DOHH2 (cell line): ENCODE measurements at regions not wholly inside any gene's neighbourhood (a gene's known extent, or its start where the extent isn't known, plus 50 kb on each side); places are given as distances from the start of the nearest gene placed in this dataset.

Source experiments
- H3F3A ChIP-seq: fragments of 200-600 bp; sonication (generic), shearing (Covaris generic); 2 replicates; pipeline ENCODE4 v1.6.0; 2016; ENCODE audit warnings: antibody characterized with exemption, mild to moderate bottlenecking; ENCODE audit not compliant: control insufficient read depth, insufficient read depth
- H3K27ac ChIP-seq: fragments of 200-600 bp; sonication (generic); 2 replicates; pipeline ENCODE4 v1.5.1; 2014; ENCODE audit warnings: low read depth, mild to moderate bottlenecking, low read length, moderate library complexity
- H3K27me3 ChIP-seq: fragments of 200-600 bp; sonication (generic); 2 replicates; pipeline ENCODE4 v1.6.1; 2014; ENCODE audit warnings: mild to moderate bottlenecking, low read length, mixed read lengths; ENCODE audit not compliant: control insufficient read depth
- H3K36me3 ChIP-seq: fragments of 200-600 bp; sonication (generic); 2 replicates; pipeline ENCODE4 v1.6.1; 2014; ENCODE audit warnings: mild to moderate bottlenecking, low read length, moderate library complexity, mixed read lengths; ENCODE audit not compliant: control insufficient read depth
- H3K4me1 ChIP-seq: fragments of 200-600 bp; sonication (generic); 2 replicates; pipeline ENCODE4 v1.6.1; 2014; ENCODE audit warnings: mild to moderate bottlenecking, low read length, mixed read lengths; ENCODE audit not compliant: control insufficient read depth
- H3K4me2 ChIP-seq: fragments of 200-600 bp; sonication (generic); 2 replicates; pipeline ENCODE4 v1.6.0; 2014; ENCODE audit warnings: mild to moderate bottlenecking, low read length, moderate library complexity
- H3K4me3 ChIP-seq: fragments of 200-600 bp; sonication (generic); 2 replicates; pipeline ENCODE4 v1.5.1; 2014; ENCODE audit warnings: mild to moderate bottlenecking, low read length, mixed read lengths
- H3K79me2 ChIP-seq: fragments of 200-600 bp; sonication (generic); 2 replicates; pipeline ENCODE4 v1.6.1; 2014; ENCODE audit warnings: mild to moderate bottlenecking, low read length, mixed read lengths; ENCODE audit not compliant: control insufficient read depth
- H3K9me2 ChIP-seq: fragments of 200-600 bp; sonication (generic); replicated peaks from 2 replicates; pipeline ENCODE4 v1.6.1; 2014; ENCODE audit warnings: mild to moderate bottlenecking, low read length, mixed read lengths; ENCODE audit not compliant: control insufficient read depth
- H3K9me3 ChIP-seq: fragments of 200-600 bp; sonication (generic); 2 replicates; pipeline ENCODE4 v1.6.1; 2014; ENCODE audit warnings: antibody characterized with exemption, low read length, mixed read lengths; ENCODE audit not compliant: control insufficient read depth, insufficient read depth
- H4K20me1 ChIP-seq: fragments of 200-600 bp; sonication (generic); 2 replicates; pipeline ENCODE4 v1.6.0; 2014; ENCODE audit warnings: low read depth, mild to moderate bottlenecking, antibody characterized with exemption, low read length, moderate library complexity; ENCODE audit not compliant: control insufficient read depth, insufficient read depth
- EZH2phosphoT487 ChIP-seq: fragments of 200-600 bp; sonication (generic); IDR thresholded peaks from 2 replicates; pipeline ENCODE4 v1.6.1; 2017; ENCODE audit warnings: borderline replicate concordance, mild to moderate bottlenecking, antibody characterized with exemption, low read length, moderate library complexity, mixed read lengths
- TF ChIP-seq, protein P1 (sequence below): fragments of 200-600 bp; sonication (generic); IDR thresholded peaks from one replicate; pipeline ENCODE4 v1.5.1; 2014; ENCODE audit warnings: antibody characterized with exemption, mild to moderate bottlenecking, low read depth, low read length; ENCODE audit not compliant: poor library complexity, severe bottlenecking

DNA sequence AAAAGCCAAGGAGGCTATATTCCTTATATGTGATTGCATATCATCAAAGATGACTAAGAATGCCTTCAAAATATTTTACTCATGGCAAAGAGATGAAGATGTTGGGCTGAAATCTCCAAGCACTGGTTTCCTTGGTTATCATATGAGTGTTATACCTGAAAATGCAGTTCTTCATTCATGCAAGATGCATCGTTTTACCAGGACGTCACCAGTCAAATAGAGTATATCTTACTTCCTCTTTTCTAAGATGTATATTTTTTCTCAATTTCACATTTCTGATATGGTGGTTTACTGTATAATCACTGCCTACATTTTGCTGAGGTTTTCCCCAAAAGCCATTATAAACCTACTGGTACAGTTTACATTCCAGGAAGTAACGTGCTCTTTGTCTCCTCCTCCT is 1085.7 kb downstream of the NCAM2 start:
- Histone ChIP-seq H3K27ac (no peak overlapping the region), H3K9me2 (no peaks in the 10 kb centered on the region), H3F3A (no peaks in the 10 kb centered on the region), H3K4me1 (no peaks in the 10 kb centered on the region), H3K27me3 (no peaks in the 10 kb centered on the region), H3K79me2 (no peaks in the 10 kb centered on the region), H3K4me3 (no peak overlapping the region), H3K9me3 (0 out of 2 replicates have a peak, but pooled peaks cover 2% of the 10 kb centered on the region), H3K36me3 (no peaks in the 10 kb centered on the region), H3K4me2 (no peak overlapping the region), H4K20me1 (no peaks in the 10 kb centered on the region)
- no peak for TF ChIP-seq EZH2phosphoT487
- TF ChIP-seq, protein P1, sequence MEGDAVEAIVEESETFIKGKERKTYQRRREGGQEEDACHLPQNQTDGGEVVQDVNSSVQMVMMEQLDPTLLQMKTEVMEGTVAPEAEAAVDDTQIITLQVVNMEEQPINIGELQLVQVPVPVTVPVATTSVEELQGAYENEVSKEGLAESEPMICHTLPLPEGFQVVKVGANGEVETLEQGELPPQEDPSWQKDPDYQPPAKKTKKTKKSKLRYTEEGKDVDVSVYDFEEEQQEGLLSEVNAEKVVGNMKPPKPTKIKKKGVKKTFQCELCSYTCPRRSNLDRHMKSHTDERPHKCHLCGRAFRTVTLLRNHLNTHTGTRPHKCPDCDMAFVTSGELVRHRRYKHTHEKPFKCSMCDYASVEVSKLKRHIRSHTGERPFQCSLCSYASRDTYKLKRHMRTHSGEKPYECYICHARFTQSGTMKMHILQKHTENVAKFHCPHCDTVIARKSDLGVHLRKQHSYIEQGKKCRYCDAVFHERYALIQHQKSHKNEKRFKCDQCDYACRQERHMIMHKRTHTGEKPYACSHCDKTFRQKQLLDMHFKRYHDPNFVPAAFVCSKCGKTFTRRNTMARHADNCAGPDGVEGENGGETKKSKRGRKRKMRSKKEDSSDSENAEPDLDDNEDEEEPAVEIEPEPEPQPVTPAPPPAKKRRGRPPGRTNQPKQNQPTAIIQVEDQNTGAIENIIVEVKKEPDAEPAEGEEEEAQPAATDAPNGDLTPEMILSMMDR, result no peak

- H4K20me1 ChIP-seq, result no peaks in the 10 kb centered on the region
- no peaks in the 10 kb centered on the region for H3K4me1 ChIP-seq
- H3K4me2 ChIP-seq, result no peak overlapping the region
- no peak overlapping the region for H3K27ac ChIP-seq
- H3F3A ChIP-seq, result no peaks in the 10 kb centered on the region
- H3K9me2 ChIP-seq, result no peaks in the 10 kb centered on the region
- no peak overlapping the region for H3K4me3 ChIP-seq
- no peaks in the 10 kb centered on the region for H3K27me3 ChIP-seq
- H3K79me2 ChIP-seq, result no peaks in the 10 kb centered on the region
- TF ChIP-seq, protein P1, result no peak
- no peak for TF ChIP-seq EZH2phosphoT487
- no peaks in the 10 kb centered on the region for H3K36me3 ChIP-seq
- peaks cover 15% of the 10 kb centered on the region; the same call in 1 of the 2 replicates for H3K9me3 ChIP-seq
These were observed 1098.1 kb downstream of the NCAM2 start for GRCh38 chr21:22096314-22096713.

- Histone ChIP-seq H3K4me3 (no peak overlapping the region), H3K27me3 (no peaks in the 10 kb centered on the region), H3K27ac (no peak overlapping the region), H3K36me3 (no peaks in the 10 kb centered on the region), H3K9me2 (no peaks in the 10 kb centered on the region), H3F3A (no peaks in the 10 kb centered on the region), H3K4me1 (no peaks in the 10 kb centered on the region), H3K9me3 (no peaks in the 10 kb centered on the region), H3K4me2 (no peak overlapping the region), H3K79me2 (no peaks in the 10 kb centered on the region), H4K20me1 (no peaks in the 10 kb centered on the region)
- TF ChIP-seq, protein P1, result no peak
- TF ChIP-seq EZH2phosphoT487, result no peak
These were observed 1108.7 kb downstream of the NCAM2 start for GRCh38 chr21:22106720-22107410.
